Prostate gland (tissue), 2 donors: ENCODE measurements at regions not wholly inside any gene's neighbourhood (a gene's known extent, or its start where the extent isn't known, plus 50 kb on each side); places are given as distances from the start of the nearest gene placed in this dataset.
"Not testable (repeated sequence)": the region's sequence is repeated elsewhere in the genome, so short reads cannot be mapped to it uniquely, and the experiment has no call there.

ENCODE experiments used
- DNase-seq: peaks from one replicate; pipeline ENCODE4 v3.0.0-alpha.2; 2019; ENCODE audit warnings: low spot score
- H3K27ac ChIP-seq, 2 donors: fragments of 200-600 bp; sonication (generic); 2 replicates each; pipeline ENCODE4 v1.5.1; 2017 to 2019
- H3K27me3 ChIP-seq: fragments of 200-600 bp; sonication (generic); replicated peaks from 2 replicates; pipeline ENCODE4 v1.5.1; 2019; ENCODE audit not compliant: insufficient read depth
- H3K36me3 ChIP-seq, 2 donors: fragments of 200-600 bp; sonication (generic); 1 replicate in 1 of 2; 2 replicates in 1 of 2; pipeline versions ENCODE4 v1.5.1 to v1.8.1; 2017 to 2019
- H3K4me1 ChIP-seq: fragments of 200-600 bp; sonication (generic); replicated peaks from 2 replicates; pipeline ENCODE4 v1.5.1; 2019
- H3K4me3 ChIP-seq, 2 donors: fragments of 200-600 bp; sonication (generic); 2 replicates each; pipeline ENCODE4 v1.5.1; 2017 to 2019
- H3K9me3 ChIP-seq: fragments of 200-600 bp; sonication (generic); 2 replicates; pipeline ENCODE4 v1.5.1; 2017
- POLR2A ChIP-seq: fragments of 450-650 bp; IDR thresholded peaks from one replicate; pipeline ENCODE4 v1.6.1; 2016; ENCODE audit warnings: antibody characterized with exemption, mild to moderate bottlenecking
- POLR2AphosphoS5 ChIP-seq: sonication (generic); formaldehyde crosslinking; IDR thresholded peaks from one replicate; pipeline ENCODE4 v1.6.1; 2017; ENCODE audit warnings: antibody characterized with exemption
- WGBS: methylation state at CpG from one replicate; pipeline ENCODE4 v1.1.5; 2018; 5-methylcytosine and 5-hydroxymethylcytosine counted together
- intact Hi-C: fragments of 100-400 bp; cut with DNase I; formaldehyde crosslinking; loops from one replicate; pipeline ENCODE4 v1.14.2; 2022
- TF ChIP-seq, protein P1 (sequence below), 4 experiments: fragments of 200-600 bp in 2 of 4; fragments of 450-650 bp in 2 of 4; sonication (generic) in 2 of 4; IDR thresholded peaks; 1 replicate in 3 of 4; 2 replicates in 1 of 4; pipeline ENCODE4 v1.5.1; 2016 to 2019; ENCODE audit warnings: antibody characterized with exemption in 4 of 4, mild to moderate bottlenecking in 2 of 4, moderate library complexity in 2 of 4

DNA sequence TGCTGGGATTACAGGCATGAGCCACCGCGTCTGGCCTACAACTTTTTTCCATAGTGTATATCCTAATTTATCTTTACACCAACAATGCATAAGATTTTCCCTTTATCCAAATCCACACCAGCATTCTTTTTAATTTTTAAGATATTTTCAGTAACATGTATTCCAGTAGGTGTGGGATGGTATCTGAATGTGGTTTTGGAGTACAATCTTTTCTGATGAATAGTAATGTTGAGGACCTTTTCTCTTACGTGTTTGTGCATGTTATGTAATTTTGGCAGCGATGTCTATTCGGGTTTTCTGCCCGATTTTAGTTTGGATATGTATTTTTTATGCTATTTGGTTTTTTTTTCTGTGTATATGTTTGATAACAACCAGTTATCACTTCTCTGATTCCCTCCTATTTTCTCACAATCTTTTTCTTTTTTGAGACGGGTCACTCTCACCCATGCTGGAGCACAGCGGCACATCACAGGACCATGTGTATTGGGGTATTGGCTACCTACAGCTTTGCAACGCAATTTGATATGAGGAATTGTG is 114.6 kb upstream of the GRK3 start:
- Histone ChIP-seq H3K9me3 (no peaks in the 10 kb centered on the region), H3K36me3 (no peaks in the 10 kb centered on the region), H3K27ac (no peak overlapping the region), H3K4me1 (no peaks in the 10 kb centered on the region), H3K27me3 (no peaks in the 10 kb centered on the region), H3K4me3 (no peak overlapping the region)
- intact Hi-C loops: loop anchor here (5.0 to 10.0 kb wide), 2 partner anchors 48 to 885 kb away; no protein-coding TSS in a partner anchor
- no peak for DNase-seq
- no peak for TF ChIP-seq POLR2A
- TF ChIP-seq POLR2AphosphoS5: no peak
- TF ChIP-seq, protein P1, sequence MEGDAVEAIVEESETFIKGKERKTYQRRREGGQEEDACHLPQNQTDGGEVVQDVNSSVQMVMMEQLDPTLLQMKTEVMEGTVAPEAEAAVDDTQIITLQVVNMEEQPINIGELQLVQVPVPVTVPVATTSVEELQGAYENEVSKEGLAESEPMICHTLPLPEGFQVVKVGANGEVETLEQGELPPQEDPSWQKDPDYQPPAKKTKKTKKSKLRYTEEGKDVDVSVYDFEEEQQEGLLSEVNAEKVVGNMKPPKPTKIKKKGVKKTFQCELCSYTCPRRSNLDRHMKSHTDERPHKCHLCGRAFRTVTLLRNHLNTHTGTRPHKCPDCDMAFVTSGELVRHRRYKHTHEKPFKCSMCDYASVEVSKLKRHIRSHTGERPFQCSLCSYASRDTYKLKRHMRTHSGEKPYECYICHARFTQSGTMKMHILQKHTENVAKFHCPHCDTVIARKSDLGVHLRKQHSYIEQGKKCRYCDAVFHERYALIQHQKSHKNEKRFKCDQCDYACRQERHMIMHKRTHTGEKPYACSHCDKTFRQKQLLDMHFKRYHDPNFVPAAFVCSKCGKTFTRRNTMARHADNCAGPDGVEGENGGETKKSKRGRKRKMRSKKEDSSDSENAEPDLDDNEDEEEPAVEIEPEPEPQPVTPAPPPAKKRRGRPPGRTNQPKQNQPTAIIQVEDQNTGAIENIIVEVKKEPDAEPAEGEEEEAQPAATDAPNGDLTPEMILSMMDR (IDR thresholded peaks at IDR 0.05): no peak
- 80% methylated on average over 9 of the region's 9 CpGs for WGBS

DNA sequence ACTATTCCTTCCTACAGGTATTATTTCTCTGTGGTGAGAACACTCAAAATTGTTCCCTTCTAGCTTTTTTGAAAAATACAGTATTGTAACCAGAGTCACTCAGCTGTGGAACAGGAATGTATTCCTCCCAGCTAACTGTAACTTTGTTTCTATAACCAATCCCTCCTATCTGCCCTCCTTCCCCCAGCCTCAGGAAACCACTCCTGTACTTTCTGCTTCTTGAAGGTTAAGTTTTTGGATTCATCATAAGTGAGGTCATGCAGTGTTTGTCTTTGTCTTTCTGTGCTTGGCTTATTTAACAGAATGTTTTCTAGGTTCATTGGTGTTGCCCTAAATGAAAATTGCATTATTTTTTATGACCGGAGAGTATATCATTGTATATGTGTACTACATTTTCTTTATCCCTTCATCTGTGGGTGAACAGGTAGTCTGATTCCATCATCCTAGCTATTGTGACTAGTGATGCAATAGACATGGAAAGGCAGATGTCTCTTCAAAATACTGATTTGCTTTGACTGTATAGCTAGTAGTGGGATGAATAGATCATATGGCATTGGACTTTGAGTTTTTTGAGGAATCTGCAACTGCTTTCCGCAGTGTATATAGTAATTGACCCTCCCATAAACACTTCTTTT is 112.9 kb upstream of the GRK3 start:
- intact Hi-C loops: no loop called here
- no peaks in the 10 kb centered on the region for H3K36me3 ChIP-seq
- no peak overlapping the region for H3K4me3 ChIP-seq
- DNase-seq: no peak
- no peaks in the 10 kb centered on the region for H3K27me3 ChIP-seq
- H3K27ac ChIP-seq: no peak overlapping the region
- 84% methylated on average over 2 of the region's 2 CpGs for whole genome bisulfite sequencing
- H3K9me3 ChIP-seq: no peaks in the 10 kb centered on the region
- TF ChIP-seq POLR2AphosphoS5 (no peak), POLR2A (no peak)
- TF ChIP-seq, protein P1 (IDR thresholded peaks at IDR 0.05): no peak
- no peaks in the 10 kb centered on the region for H3K4me1 ChIP-seq

- DNase-seq: no peak
- TF ChIP-seq POLR2A (no peak), POLR2AphosphoS5 (no peak)
- TF ChIP-seq, protein P1 (IDR thresholded peaks at IDR 0.05): no peak
- H3K4me3 ChIP-seq: no peak overlapping the region
- intact Hi-C loops: no loop called here
- no peaks in the 10 kb centered on the region for H3K9me3 ChIP-seq
- H3K27ac ChIP-seq: no peak overlapping the region
- no peaks in the 10 kb centered on the region for H3K4me1 ChIP-seq
- H3K36me3 ChIP-seq: no peaks in the 10 kb centered on the region
- WGBS: 58% methylated on average over 10 of the region's 10 CpGs
- no peaks in the 10 kb centered on the region for H3K27me3 ChIP-seq
Observed at GRCh38 chr22:25452116-25452700, 112.3 kb upstream of the GRK3 start.

GRCh38 chr22:25453058-25453457 is 111.4 kb upstream of the GRK3 start:
- H3K27ac ChIP-seq: no peak overlapping the region
- no peaks in the 10 kb centered on the region for H3K4me1 ChIP-seq
- no peaks in the 10 kb centered on the region for H3K36me3 ChIP-seq
- DNase-seq: no peak
- no peak overlapping the region for H3K4me3 ChIP-seq
- intact Hi-C loops: no loop called here
- TF ChIP-seq, protein P1 (IDR thresholded peaks at IDR 0.05): no peak
- TF ChIP-seq POLR2AphosphoS5 (no peak), POLR2A (no peak)
- H3K9me3 ChIP-seq: no peaks in the 10 kb centered on the region
- 93% methylated on average over 4 of the region's 4 CpGs for WGBS
- H3K27me3 ChIP-seq: no peaks in the 10 kb centered on the region

DNA sequence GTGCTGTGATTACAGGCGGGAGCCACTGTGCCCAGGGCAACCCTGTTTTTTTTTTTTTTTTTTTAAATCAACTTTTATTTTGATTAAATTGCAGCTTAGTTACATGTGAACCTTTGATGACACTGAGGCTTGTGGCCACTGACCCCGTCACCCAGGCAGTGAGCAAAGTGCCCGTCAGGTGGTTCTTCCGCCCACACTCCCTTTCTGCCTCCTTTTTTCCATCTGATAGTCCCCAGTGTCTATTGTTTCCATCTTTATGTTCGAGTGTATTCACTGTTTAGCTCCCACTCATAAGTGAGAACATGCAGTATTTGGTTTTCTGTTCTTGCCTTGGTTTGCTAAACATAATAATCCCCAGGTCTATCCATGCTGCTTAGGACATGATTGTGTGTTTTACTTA is 110.9 kb upstream of the GRK3 start:
- H3K4me3 ChIP-seq: no peak overlapping the region
- no peaks in the 10 kb centered on the region for H3K4me1 ChIP-seq
- no peak overlapping the region for H3K27ac ChIP-seq
- no peak for DNase-seq
- WGBS: 83% methylated on average over 5 of the region's 5 CpGs
- no peaks in the 10 kb centered on the region for H3K27me3 ChIP-seq
- TF ChIP-seq, protein P1 (IDR thresholded peaks at IDR 0.05): no peak
- no peak for TF ChIP-seq POLR2A
- TF ChIP-seq POLR2AphosphoS5: no peak
- intact Hi-C loops: no loop called here
- no peaks in the 10 kb centered on the region for H3K9me3 ChIP-seq
- H3K36me3 ChIP-seq: no peaks in the 10 kb centered on the region

DNA sequence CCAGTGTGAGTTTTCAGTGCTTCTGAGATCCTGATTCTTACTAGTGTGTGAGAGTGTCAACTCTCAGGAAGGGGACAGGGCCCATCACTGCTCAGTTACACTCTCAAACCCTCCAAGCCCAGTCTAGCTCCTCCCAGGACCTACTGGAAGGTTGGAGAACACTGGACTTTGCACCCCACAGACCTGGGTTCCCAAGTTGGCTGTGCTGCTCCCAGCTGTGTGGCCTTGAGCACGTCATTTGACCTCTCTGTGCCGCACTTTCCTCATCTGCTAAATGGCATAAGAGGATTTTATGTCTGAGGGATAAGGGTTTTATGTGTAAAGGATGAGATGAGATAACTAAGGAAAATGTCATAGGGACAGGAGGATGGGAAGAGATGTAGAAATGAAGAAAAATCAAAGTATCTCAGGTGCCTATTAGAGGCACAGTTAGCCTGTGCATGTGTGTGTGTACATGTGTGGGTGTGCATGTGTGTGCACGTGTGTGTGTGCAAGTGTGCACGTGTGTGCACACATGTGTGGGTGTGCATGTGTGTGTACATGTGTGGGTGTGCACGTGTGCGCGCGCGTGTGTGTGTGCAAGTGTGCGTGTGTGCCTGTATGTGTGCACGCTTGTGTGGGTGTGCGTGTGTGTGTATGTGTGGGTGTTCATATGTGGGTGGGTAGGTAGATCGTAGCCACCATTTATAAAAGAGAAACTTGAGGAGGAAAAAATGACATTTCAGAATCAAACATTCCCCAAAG is 108.0 kb upstream of the GRK3 start:
- H3K9me3 ChIP-seq, H3K27ac ChIP-seq, H3K27me3 ChIP-seq, H3K4me1 ChIP-seq, DNase-seq, H3K36me3 ChIP-seq, intact Hi-C loops, H3K4me3 ChIP-seq: not testable (repeated sequence)
- WGBS: 79% methylated on average over 13 of the region's 13 CpGs

DNA sequence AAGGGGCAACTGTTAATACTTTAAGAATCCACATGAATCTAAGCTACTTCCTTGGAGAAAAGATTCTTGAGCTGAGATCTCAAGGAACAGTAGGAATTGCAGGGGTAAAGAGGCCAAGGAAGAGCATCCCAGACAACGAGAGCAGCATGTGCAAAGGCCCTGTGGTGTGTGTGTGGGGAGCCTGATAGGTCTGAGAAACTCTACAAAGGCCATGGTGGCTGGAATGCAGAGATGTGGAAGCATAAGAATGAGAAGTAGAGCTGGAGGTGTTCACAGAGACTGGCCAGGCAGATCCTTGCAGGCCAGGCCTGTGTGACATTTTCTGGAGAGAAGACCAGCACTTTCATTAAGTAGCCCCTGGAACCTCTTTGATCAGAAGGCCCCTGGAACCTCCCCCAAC is 105.8 kb upstream of the GRK3 start:
- H3K4me1 ChIP-seq, H3K36me3 ChIP-seq, H3K9me3 ChIP-seq, intact Hi-C loops, DNase-seq, H3K27ac ChIP-seq, H3K4me3 ChIP-seq, H3K27me3 ChIP-seq: not testable (repeated sequence)
- WGBS: 92% methylated on average over 1 of the region's 1 CpG
